Loucy (cell line): ENCODE measurements at regions not wholly inside any gene's neighbourhood (a gene's known extent, or its start where the extent isn't known, plus 50 kb on each side); places are given as distances from the start of the nearest gene placed in this dataset.

ENCODE experiments used
- H2AFZ ChIP-seq: fragments of 200-600 bp; sonication (generic); 2 replicates; pipeline ENCODE4 v1.6.0; 2016; ENCODE audit warnings: antibody characterized with exemption, mild to moderate bottlenecking, low read length, moderate library complexity
- H3F3A ChIP-seq: fragments of 200-600 bp; 2 replicates; pipeline ENCODE4 v1.6.0; 2016; ENCODE audit warnings: antibody characterized with exemption, low read depth, mild to moderate bottlenecking
- H3K27me3 ChIP-seq: fragments of 200-600 bp; sonication (generic); 2 replicates; pipeline ENCODE4 v1.6.1; 2014; ENCODE audit warnings: low read length, mild to moderate bottlenecking; ENCODE audit not compliant: insufficient read depth, poor library complexity, severe bottlenecking
- H3K36me3 ChIP-seq: fragments of 200-600 bp; sonication (generic); 2 replicates; pipeline ENCODE4 v1.6.1; 2016; ENCODE audit warnings: low read length; ENCODE audit not compliant: insufficient read depth
- H3K4me1 ChIP-seq: fragments of 200-600 bp; sonication (generic); 2 replicates; pipeline ENCODE4 v1.5.1; 2014; ENCODE audit warnings: low read length, mild to moderate bottlenecking; ENCODE audit not compliant: insufficient read depth, poor library complexity, severe bottlenecking
- H3K4me2 ChIP-seq: fragments of 200-600 bp; sonication (generic); 2 replicates; pipeline ENCODE4 v1.6.0; 2014; ENCODE audit warnings: antibody characterized with exemption, low read length, low read depth, mild to moderate bottlenecking; ENCODE audit not compliant: poor library complexity, severe bottlenecking
- H3K4me3 ChIP-seq: fragments of 200-600 bp; sonication (generic); 2 replicates; pipeline ENCODE4 v1.5.1; 2014; ENCODE audit warnings: low read length, mild to moderate bottlenecking, mixed read lengths; ENCODE audit not compliant: poor library complexity, severe bottlenecking
- H3K79me2 ChIP-seq: fragments of 200-600 bp; sonication (generic); 2 replicates; pipeline ENCODE4 v1.6.1; 2014; ENCODE audit warnings: low read length; ENCODE audit not compliant: insufficient read depth
- H3K9ac ChIP-seq: fragments of 200-600 bp; sonication (generic); 2 replicates; pipeline ENCODE4 v1.6.0; 2014; ENCODE audit warnings: mild to moderate bottlenecking, low read depth, low read length, moderate library complexity; ENCODE audit not compliant: poor library complexity, severe bottlenecking
- H3K9me2 ChIP-seq: fragments of 200-600 bp; sonication (generic); replicated peaks from 2 replicates; pipeline ENCODE4 v1.6.1; 2016; ENCODE audit warnings: low read depth, low read length, mixed read lengths
- H3K9me3 ChIP-seq: fragments of 200-600 bp; sonication (generic); 2 replicates; pipeline ENCODE4 v1.6.1; 2014; ENCODE audit warnings: mild to moderate bottlenecking, antibody characterized with exemption, low read length, low read depth; ENCODE audit not compliant: insufficient read depth
- H4K20me1 ChIP-seq: fragments of 200-600 bp; sonication (generic); 2 replicates; pipeline ENCODE4 v1.6.0; 2014; ENCODE audit warnings: antibody characterized with exemption, low read length, mild to moderate bottlenecking; ENCODE audit not compliant: insufficient read depth, poor library complexity, severe bottlenecking
- EZH2phosphoT487 ChIP-seq: fragments of 200-600 bp; IDR thresholded peaks from 2 replicates; pipeline ENCODE4 v1.6.1; 2018; ENCODE audit warnings: antibody characterized with exemption, mild to moderate bottlenecking, moderate library complexity, borderline replicate concordance
- TF ChIP-seq, protein P1 (sequence below): fragments of 200-600 bp; sonication (generic); conservative IDR thresholded peaks from 2 replicates; pipeline ENCODE4 v1.5.1; 2014; ENCODE audit warnings: mild to moderate bottlenecking, antibody characterized with exemption, low read length

DNA sequence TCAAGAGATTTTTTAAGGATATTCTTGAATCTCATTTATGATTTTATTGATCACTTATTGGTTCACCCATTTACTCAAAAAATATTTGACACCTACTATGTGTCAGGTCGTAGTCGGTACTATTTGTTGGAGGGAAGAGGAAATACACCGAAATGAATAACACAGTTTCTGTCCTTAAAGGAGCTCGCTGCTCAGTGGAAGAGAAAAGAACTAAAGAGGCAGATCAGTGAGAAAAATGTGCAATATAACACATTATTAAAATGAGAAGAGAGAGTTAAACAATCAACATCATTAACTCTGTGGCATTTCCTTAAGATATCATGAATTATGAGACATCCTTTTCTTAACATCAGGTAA is 56.1 kb upstream of the ADAMTS9 start:
- H3K9me3 ChIP-seq = no peaks in the 10 kb centered on the region
- H3K27me3 ChIP-seq = no peaks in the 10 kb centered on the region

GRCh38 chr3:64743156-64743886 is 55.5 kb upstream of the ADAMTS9 start:
- Histone ChIP-seq H3K4me2 (no peak overlapping the region), H3K27me3 (no peaks in the 10 kb centered on the region), H3K79me2 (no peaks in the 10 kb centered on the region), H3K9me2 (no peaks in the 10 kb centered on the region), H3F3A (no peaks in the 10 kb centered on the region), H3K9ac (no peak overlapping the region), H4K20me1 (no peaks in the 10 kb centered on the region), H3K36me3 (no peaks in the 10 kb centered on the region), H2AFZ (no peak overlapping the region), H3K4me1 (no peaks in the 10 kb centered on the region), H3K4me3 (no peak overlapping the region), H3K9me3 (no peaks in the 10 kb centered on the region)
- TF ChIP-seq, protein P1, sequence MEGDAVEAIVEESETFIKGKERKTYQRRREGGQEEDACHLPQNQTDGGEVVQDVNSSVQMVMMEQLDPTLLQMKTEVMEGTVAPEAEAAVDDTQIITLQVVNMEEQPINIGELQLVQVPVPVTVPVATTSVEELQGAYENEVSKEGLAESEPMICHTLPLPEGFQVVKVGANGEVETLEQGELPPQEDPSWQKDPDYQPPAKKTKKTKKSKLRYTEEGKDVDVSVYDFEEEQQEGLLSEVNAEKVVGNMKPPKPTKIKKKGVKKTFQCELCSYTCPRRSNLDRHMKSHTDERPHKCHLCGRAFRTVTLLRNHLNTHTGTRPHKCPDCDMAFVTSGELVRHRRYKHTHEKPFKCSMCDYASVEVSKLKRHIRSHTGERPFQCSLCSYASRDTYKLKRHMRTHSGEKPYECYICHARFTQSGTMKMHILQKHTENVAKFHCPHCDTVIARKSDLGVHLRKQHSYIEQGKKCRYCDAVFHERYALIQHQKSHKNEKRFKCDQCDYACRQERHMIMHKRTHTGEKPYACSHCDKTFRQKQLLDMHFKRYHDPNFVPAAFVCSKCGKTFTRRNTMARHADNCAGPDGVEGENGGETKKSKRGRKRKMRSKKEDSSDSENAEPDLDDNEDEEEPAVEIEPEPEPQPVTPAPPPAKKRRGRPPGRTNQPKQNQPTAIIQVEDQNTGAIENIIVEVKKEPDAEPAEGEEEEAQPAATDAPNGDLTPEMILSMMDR = no peak
- no peak for TF ChIP-seq EZH2phosphoT487

More for the DNA sequence above, 56.1 kb upstream of the ADAMTS9 start:
- H3K36me3 ChIP-seq = no peaks in the 10 kb centered on the region
- no peak overlapping the region for H3K9ac ChIP-seq
- H2AFZ ChIP-seq = no peak overlapping the region
- H3K9me2 ChIP-seq = no peaks in the 10 kb centered on the region
- no peaks in the 10 kb centered on the region for H3K4me1 ChIP-seq
- H3F3A ChIP-seq = no peaks in the 10 kb centered on the region
- H3K4me2 ChIP-seq = no peak overlapping the region
- H4K20me1 ChIP-seq = no peaks in the 10 kb centered on the region
- no peak overlapping the region for H3K4me3 ChIP-seq
- no peaks in the 10 kb centered on the region for H3K79me2 ChIP-seq
- TF ChIP-seq, protein P1 = no peak
- TF ChIP-seq EZH2phosphoT487 = no peak

GRCh38 chr3:64741341-64741740 is 53.5 kb upstream of the ADAMTS9 start:
- Histone ChIP-seq H3K9me2 (no peaks in the 10 kb centered on the region), H3F3A (no peaks in the 10 kb centered on the region), H3K9ac (no peak overlapping the region), H3K4me1 (no peaks in the 10 kb centered on the region), H3K4me3 (no peak overlapping the region), H3K36me3 (no peaks in the 10 kb centered on the region), H3K27me3 (no peaks in the 10 kb centered on the region), H3K4me2 (no peak overlapping the region), H4K20me1 (no peaks in the 10 kb centered on the region), H2AFZ (no peak overlapping the region), H3K9me3 (no peaks in the 10 kb centered on the region), H3K79me2 (no peaks in the 10 kb centered on the region)
- TF ChIP-seq, protein P1 = no peak
- no peak for TF ChIP-seq EZH2phosphoT487
